HEK293 (cell line): ENCODE measurements at regions not wholly inside any gene's neighbourhood (a gene's known extent, or its start where the extent isn't known, plus 50 kb on each side); places are given as distances from the start of the nearest gene placed in this dataset.

Experiments
- CTCF ChIA-PET: fragments of 350-600 bp; formaldehyde crosslinking; extraction: SDS; loops from one replicate; lab custom pipeline; 2021; ENCODE audit warnings: antibody characterized with exemption; lab: Yijun Ruan, JAX
- POLR2A ChIA-PET: fragments of 300-600 bp; formaldehyde crosslinking; extraction: SDS; loops from one replicate; lab custom pipeline; 2020; ENCODE audit warnings: antibody characterized with exemption, inconsistent platforms; lab: Yijun Ruan, JAX
- H3K27ac ChIP-seq: fragments of 200-500 bp; sonication (Bioruptor generic); 2 replicates; pipeline ENCODE4 v1.5.1; 2014; ENCODE audit warnings: low read depth, low read length, control low read depth, inconsistent platforms; ENCODE audit errors: extremely low read depth
- H3K36me3 ChIP-seq, 2 experiments: fragments of 200-500 bp in 1 of 2; sonication (Bioruptor generic) in 1 of 2; 1 replicate in 1 of 2; 2 replicates in 1 of 2; pipeline ENCODE4 v1.5.1; 2014 to 2017; ENCODE audit warnings: inconsistent platforms in 2 of 2, low read length in 2 of 2; ENCODE audit not compliant: control insufficient read depth in 2 of 2, insufficient read depth in 1 of 2
- H3K4me1 ChIP-seq: fragments of 200-500 bp; sonication (Bioruptor generic); 2 replicates; pipeline ENCODE4 v1.5.1; 2014; ENCODE audit warnings: mild to moderate bottlenecking, low read length, inconsistent platforms; ENCODE audit not compliant: control insufficient read depth, insufficient read depth
- H3K4me3 ChIP-seq: 2 replicates; pipeline ENCODE4 v1.5.1; 2011; ENCODE audit warnings: low read depth, mild to moderate bottlenecking, control low read depth, low read length, moderate library complexity
- H3K9me3 ChIP-seq: fragments of 200-500 bp; sonication (Bioruptor generic); 2 replicates; pipeline ENCODE4 v1.5.1; 2014; ENCODE audit warnings: low read depth, low read length, inconsistent platforms; ENCODE audit not compliant: control insufficient read depth, insufficient read depth
- BCL11A ChIP-seq: fragments of 450-650 bp; formaldehyde crosslinking; IDR thresholded peaks from 2 replicates; pipeline ENCODE4 v1.5.1; 2016; ENCODE audit warnings: low read depth, missing biosample characterization, missing genetic modification characterization
- GLI4 ChIP-seq: fragments of 450-650 bp; formaldehyde crosslinking; IDR thresholded peaks from 2 replicates; pipeline ENCODE4 v1.5.1; 2016; ENCODE audit warnings: missing biosample characterization, missing genetic modification characterization
- ZBTB17 ChIP-seq: fragments of 450-650 bp; formaldehyde crosslinking; IDR thresholded peaks from 2 replicates; pipeline ENCODE4 v1.5.1; 2016; ENCODE audit warnings: missing biosample characterization, missing genetic modification characterization
- ZFP37 ChIP-seq: fragments of 450-650 bp; formaldehyde crosslinking; IDR thresholded peaks from 2 replicates; pipeline ENCODE4 v1.5.1; 2016; ENCODE audit warnings: missing biosample characterization, missing genetic modification characterization
- ZNF112 ChIP-seq: fragments of 450-650 bp; formaldehyde crosslinking; IDR thresholded peaks from 2 replicates; pipeline ENCODE4 v1.5.0; 2017; ENCODE audit warnings: missing biosample characterization, missing genetic modification characterization
- ZNF121 ChIP-seq: fragments of 450-650 bp; formaldehyde crosslinking; IDR thresholded peaks from 2 replicates; pipeline ENCODE4 v1.5.1; 2016; ENCODE audit warnings: missing biosample characterization, missing genetic modification characterization
- ZNF239 ChIP-seq: fragments of 450-650 bp; formaldehyde crosslinking; IDR thresholded peaks from 2 replicates; pipeline ENCODE4 v1.5.1; 2016; ENCODE audit warnings: missing biosample characterization, missing genetic modification characterization
- ZNF274 ChIP-seq, 2 experiments: fragments of 200-500 bp in 1 of 2; fragments of 450-650 bp in 1 of 2; sonication (Bioruptor generic) in 1 of 2; formaldehyde crosslinking in 1 of 2; IDR thresholded peaks; 2 replicates each; pipeline versions ENCODE4 v1.5.1 to v1.6.1; 2014 to 2016; ENCODE audit warnings: borderline replicate concordance in 1 of 2, inconsistent platforms in 1 of 2, low read length in 1 of 2, missing biosample characterization in 1 of 2, missing genetic modification characterization in 1 of 2
- ZNF324 ChIP-seq: fragments of 450-650 bp; formaldehyde crosslinking; IDR thresholded peaks from 2 replicates; pipeline ENCODE4 v1.5.1; 2016; ENCODE audit warnings: missing biosample characterization, missing genetic modification characterization
- ZNF37A ChIP-seq: fragments of 450-650 bp; IDR thresholded peaks from 2 replicates; pipeline ENCODE4 v1.5.1; 2018; ENCODE audit warnings: missing biosample characterization, missing genetic modification characterization
- ZNF394 ChIP-seq: fragments of 450-650 bp; formaldehyde crosslinking; IDR thresholded peaks from 2 replicates; pipeline ENCODE4 v1.5.1; 2016; ENCODE audit warnings: missing biosample characterization, missing genetic modification characterization, mild to moderate bottlenecking, moderate library complexity, borderline replicate concordance
- ZNF426 ChIP-seq: fragments of 450-650 bp; formaldehyde crosslinking; IDR thresholded peaks from 2 replicates; pipeline ENCODE4 v1.5.1; 2017; ENCODE audit warnings: missing biosample characterization, missing genetic modification characterization, mild to moderate bottlenecking, inconsistent platforms, moderate library complexity
- ZNF521 ChIP-seq: fragments of 450-650 bp; formaldehyde crosslinking; IDR thresholded peaks from 2 replicates; pipeline ENCODE4 v1.5.1; 2017; ENCODE audit warnings: missing biosample characterization, mild to moderate bottlenecking, missing genetic modification characterization
- ZNF560 ChIP-seq: fragments of 450-650 bp; formaldehyde crosslinking; IDR thresholded peaks from 2 replicates; pipeline ENCODE4 v1.5.1; 2017; ENCODE audit warnings: missing biosample characterization, missing genetic modification characterization, borderline replicate concordance
- ZNF571 ChIP-seq: fragments of 450-650 bp; formaldehyde crosslinking; IDR thresholded peaks from 2 replicates; pipeline ENCODE4 v1.5.0; 2017; ENCODE audit warnings: missing biosample characterization, missing genetic modification characterization
- ZNF623 ChIP-seq: fragments of 450-650 bp; formaldehyde crosslinking; IDR thresholded peaks from 2 replicates; pipeline ENCODE4 v1.5.1; 2016; ENCODE audit warnings: missing biosample characterization, missing genetic modification characterization
- ZNF843 ChIP-seq: fragments of 450-650 bp; formaldehyde crosslinking; IDR thresholded peaks from 2 replicates; pipeline ENCODE4 v1.5.1; 2016; ENCODE audit warnings: missing biosample characterization, missing genetic modification characterization
- TF ChIP-seq, protein P1 (sequence below): fragments of 450-650 bp; formaldehyde crosslinking; IDR thresholded peaks from 2 replicates; pipeline ENCODE4 v1.5.1; 2016; ENCODE audit warnings: missing biosample characterization, missing genetic modification characterization
- TF ChIP-seq, protein P2 (sequence below): fragments of 450-650 bp; formaldehyde crosslinking; IDR thresholded peaks from 2 replicates; pipeline ENCODE4 v1.5.1; 2016; ENCODE audit warnings: missing biosample characterization, missing genetic modification characterization
- TF ChIP-seq, protein P3 (sequence below): fragments of 450-650 bp; formaldehyde crosslinking; IDR thresholded peaks from 2 replicates; pipeline ENCODE4 v1.5.1; 2016; ENCODE audit warnings: missing biosample characterization, missing genetic modification characterization

GRCh38 chr7:42858570-42858969 lies 53.3 kb downstream of the C7orf25 start:
- H3K4me1 ChIP-seq, result no peaks in the 10 kb centered on the region
- H3K9me3 ChIP-seq, result no peaks in the 10 kb centered on the region
- POLR2A ChIA-PET, result no interaction called here
- CTCF ChIA-PET, result interaction anchor here (1.4 to 2.4 kb wide), 2 partner anchors 18 to 918 kb away, joined by 7 to 15 read pairs; no protein-coding TSS in a partner anchor
- no peak overlapping the region for H3K27ac ChIP-seq
- no peaks in the 10 kb centered on the region for H3K36me3 ChIP-seq
- TF ChIP-seq ZNF560 (no peak), ZBTB17 (tag by site-specific recombination) (no peak), ZNF324 (tag by site-specific recombination) (no peak), ZNF112 (no peak), ZNF843 (tag by site-specific recombination) (no peak), ZNF426 (no peak), ZFP37 (tag by site-specific recombination) (no peak), ZNF571 (no peak), ZNF37A (no peak), BCL11A (tag by site-specific recombination) (no peak), ZNF239 (tag by site-specific recombination) (no peak), ZNF274 (IDR thresholded peaks at IDR 0.05; ENCODE audit: low read length) (no peak), ZNF274 (tag by site-specific recombination; IDR thresholded peaks at IDR 0.05; ENCODE audit: borderline replicate concordance) (no peak), ZNF394 (tag by site-specific recombination) (no peak), ZNF121 (tag by site-specific recombination) (no peak), ZNF623 (tag by site-specific recombination) (no peak), ZNF521 (tag by site-specific recombination) (no peak), GLI4 (no peak)
- TF ChIP-seq, protein P1, sequence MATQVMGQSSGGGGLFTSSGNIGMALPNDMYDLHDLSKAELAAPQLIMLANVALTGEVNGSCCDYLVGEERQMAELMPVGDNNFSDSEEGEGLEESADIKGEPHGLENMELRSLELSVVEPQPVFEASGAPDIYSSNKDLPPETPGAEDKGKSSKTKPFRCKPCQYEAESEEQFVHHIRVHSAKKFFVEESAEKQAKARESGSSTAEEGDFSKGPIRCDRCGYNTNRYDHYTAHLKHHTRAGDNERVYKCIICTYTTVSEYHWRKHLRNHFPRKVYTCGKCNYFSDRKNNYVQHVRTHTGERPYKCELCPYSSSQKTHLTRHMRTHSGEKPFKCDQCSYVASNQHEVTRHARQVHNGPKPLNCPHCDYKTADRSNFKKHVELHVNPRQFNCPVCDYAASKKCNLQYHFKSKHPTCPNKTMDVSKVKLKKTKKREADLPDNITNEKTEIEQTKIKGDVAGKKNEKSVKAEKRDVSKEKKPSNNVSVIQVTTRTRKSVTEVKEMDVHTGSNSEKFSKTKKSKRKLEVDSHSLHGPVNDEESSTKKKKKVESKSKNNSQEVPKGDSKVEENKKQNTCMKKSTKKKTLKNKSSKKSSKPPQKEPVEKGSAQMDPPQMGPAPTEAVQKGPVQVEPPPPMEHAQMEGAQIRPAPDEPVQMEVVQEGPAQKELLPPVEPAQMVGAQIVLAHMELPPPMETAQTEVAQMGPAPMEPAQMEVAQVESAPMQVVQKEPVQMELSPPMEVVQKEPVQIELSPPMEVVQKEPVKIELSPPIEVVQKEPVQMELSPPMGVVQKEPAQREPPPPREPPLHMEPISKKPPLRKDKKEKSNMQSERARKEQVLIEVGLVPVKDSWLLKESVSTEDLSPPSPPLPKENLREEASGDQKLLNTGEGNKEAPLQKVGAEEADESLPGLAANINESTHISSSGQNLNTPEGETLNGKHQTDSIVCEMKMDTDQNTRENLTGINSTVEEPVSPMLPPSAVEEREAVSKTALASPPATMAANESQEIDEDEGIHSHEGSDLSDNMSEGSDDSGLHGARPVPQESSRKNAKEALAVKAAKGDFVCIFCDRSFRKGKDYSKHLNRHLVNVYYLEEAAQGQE (tag by site-specific recombination), result no peak
- TF ChIP-seq, protein P2, sequence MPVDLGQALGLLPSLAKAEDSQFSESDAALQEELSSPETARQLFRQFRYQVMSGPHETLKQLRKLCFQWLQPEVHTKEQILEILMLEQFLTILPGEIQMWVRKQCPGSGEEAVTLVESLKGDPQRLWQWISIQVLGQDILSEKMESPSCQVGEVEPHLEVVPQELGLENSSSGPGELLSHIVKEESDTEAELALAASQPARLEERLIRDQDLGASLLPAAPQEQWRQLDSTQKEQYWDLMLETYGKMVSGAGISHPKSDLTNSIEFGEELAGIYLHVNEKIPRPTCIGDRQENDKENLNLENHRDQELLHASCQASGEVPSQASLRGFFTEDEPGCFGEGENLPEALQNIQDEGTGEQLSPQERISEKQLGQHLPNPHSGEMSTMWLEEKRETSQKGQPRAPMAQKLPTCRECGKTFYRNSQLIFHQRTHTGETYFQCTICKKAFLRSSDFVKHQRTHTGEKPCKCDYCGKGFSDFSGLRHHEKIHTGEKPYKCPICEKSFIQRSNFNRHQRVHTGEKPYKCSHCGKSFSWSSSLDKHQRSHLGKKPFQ (tag by site-specific recombination), result no peak
- TF ChIP-seq, protein P3, sequence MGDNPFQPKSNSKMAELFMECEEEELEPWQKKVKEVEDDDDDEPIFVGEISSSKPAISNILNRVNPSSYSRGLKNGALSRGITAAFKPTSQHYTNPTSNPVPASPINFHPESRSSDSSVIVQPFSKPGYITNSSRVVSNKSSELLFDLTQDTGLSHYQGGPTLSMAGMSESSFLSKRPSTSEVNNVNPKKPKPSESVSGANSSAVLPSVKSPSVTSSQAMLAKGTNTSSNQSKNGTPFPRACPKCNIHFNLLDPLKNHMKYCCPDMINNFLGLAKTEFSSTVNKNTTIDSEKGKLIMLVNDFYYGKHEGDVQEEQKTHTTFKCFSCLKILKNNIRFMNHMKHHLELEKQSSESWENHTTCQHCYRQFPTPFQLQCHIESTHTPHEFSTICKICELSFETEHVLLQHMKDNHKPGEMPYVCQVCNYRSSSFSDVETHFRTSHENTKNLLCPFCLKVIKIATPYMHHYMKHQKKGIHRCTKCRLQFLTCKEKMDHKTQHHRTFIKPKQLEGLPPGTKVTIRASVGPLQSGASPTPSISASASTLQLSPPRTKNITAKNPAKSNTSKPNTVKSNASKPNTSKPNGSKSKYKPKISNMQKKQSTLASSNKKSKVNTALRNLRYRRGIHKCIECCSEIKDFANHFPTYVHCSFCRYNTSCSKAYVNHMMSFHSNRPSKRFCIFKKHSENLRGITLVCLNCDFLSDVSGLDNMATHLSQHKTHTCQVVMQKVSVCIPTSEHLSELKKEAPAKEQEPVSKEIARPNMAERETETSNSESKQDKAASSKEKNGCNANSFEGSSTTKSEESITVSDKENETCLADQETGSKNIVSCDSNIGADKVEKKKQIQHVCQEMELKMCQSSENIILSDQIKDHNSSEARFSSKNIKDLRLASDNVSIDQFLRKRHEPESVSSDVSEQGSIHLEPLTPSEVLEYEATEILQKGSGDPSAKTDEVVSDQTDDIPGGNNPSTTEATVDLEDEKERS (tag by site-specific recombination), result no peak
- TF ChIP-seq, all 188 proteins: peak for 0
- no peak overlapping the region for H3K4me3 ChIP-seq
